Nephron progenitor cell (in vitro differentiated cells): ENCODE measurements at regions not wholly inside any gene's neighbourhood (a gene's known extent, or its start where the extent isn't known, plus 50 kb on each side); places are given as distances from the start of the nearest gene placed in this dataset.

Source experiments
- DNase-seq: peaks from one replicate; pipeline ENCODE4 v3.0.0; 2021
- H3K27ac Mint-ChIP-seq: 2 replicates; pipeline ENCODE4 v1.8.0; 2021; ENCODE audit warnings: mild to moderate bottlenecking, moderate library complexity, mixed read lengths
- H3K27me3 Mint-ChIP-seq: 2 replicates; pipeline ENCODE4 v1.8.0; 2021; ENCODE audit warnings: mild to moderate bottlenecking, low read depth, mixed read lengths; ENCODE audit not compliant: poor library complexity
- H3K36me3 Mint-ChIP-seq: 2 replicates; pipeline ENCODE4 v1.8.0; 2021; ENCODE audit warnings: low read depth, mixed read lengths
- H3K4me1 Mint-ChIP-seq: 2 replicates; pipeline ENCODE4 v1.8.0; 2021; ENCODE audit warnings: mixed read lengths
- H3K4me3 Mint-ChIP-seq: 2 replicates; pipeline ENCODE4 v1.8.0; 2021; ENCODE audit warnings: mild to moderate bottlenecking, moderate library complexity, mixed read lengths
- H3K9me3 Mint-ChIP-seq: 2 replicates; pipeline ENCODE4 v1.8.0; 2021; ENCODE audit warnings: mild to moderate bottlenecking, moderate library complexity, mixed read lengths
- CTCF ChIP-seq: fragments of 200-600 bp; sonication (generic); IDR thresholded peaks from 2 replicates; pipeline ENCODE4 v1.5.0; 2021; ENCODE audit warnings: antibody characterized with exemption

- H3K36me3 Mint-ChIP-seq: no peaks in the 10 kb centered on the region
- peaks cover 3% of the 10 kb centered on the region for H3K27me3 Mint-ChIP-seq
- no peak overlapping the region for H3K27ac Mint-ChIP-seq
- no peak for TF ChIP-seq CTCF
- no peak overlapping the region for H3K4me3 Mint-ChIP-seq
- peaks cover 5% of the 10 kb centered on the region for H3K9me3 Mint-ChIP-seq
- no peak for DNase-seq
- no peaks in the 10 kb centered on the region for H3K4me1 Mint-ChIP-seq
Observed at GRCh38 chr5:61754792-61755191, 422.7 kb downstream of the ZSWIM6 start.

GRCh38 chr5:61755726-61756222 lies 423.7 kb downstream of the ZSWIM6 start:
- no peak for DNase-seq
- no peaks in the 10 kb centered on the region for H3K4me1 Mint-ChIP-seq
- no peak for TF ChIP-seq CTCF
- H3K36me3 Mint-ChIP-seq: no peaks in the 10 kb centered on the region
- peaks cover 3% of the 10 kb centered on the region for H3K9me3 Mint-ChIP-seq
- H3K4me3 Mint-ChIP-seq: no peak overlapping the region
- H3K27me3 Mint-ChIP-seq: peaks cover 2% of the 10 kb centered on the region
- no peak overlapping the region for H3K27ac Mint-ChIP-seq

GRCh38 chr5:61758711-61759110 lies 426.7 kb downstream of the ZSWIM6 start:
- H3K4me1 Mint-ChIP-seq: no peaks in the 10 kb centered on the region
- no peak for DNase-seq
- no peak overlapping the region for H3K4me3 Mint-ChIP-seq
- H3K36me3 Mint-ChIP-seq: no peaks in the 10 kb centered on the region
- peaks cover 28% of the 10 kb centered on the region for H3K9me3 Mint-ChIP-seq
- H3K27me3 Mint-ChIP-seq: no peaks in the 10 kb centered on the region
- no peak for TF ChIP-seq CTCF
- no peak overlapping the region for H3K27ac Mint-ChIP-seq

- peaks cover 5% of the 10 kb centered on the region for H3K27me3 Mint-ChIP-seq
- no peak for DNase-seq
- TF ChIP-seq CTCF: no peak
- no peak overlapping the region for H3K27ac Mint-ChIP-seq
- no peaks in the 10 kb centered on the region for H3K4me1 Mint-ChIP-seq
- H3K36me3 Mint-ChIP-seq: no peaks in the 10 kb centered on the region
- no peak overlapping the region for H3K4me3 Mint-ChIP-seq
- H3K9me3 Mint-ChIP-seq: peaks cover 27% of the 10 kb centered on the region
Observed at GRCh38 chr5:61765471-61765870, 433.4 kb downstream of the ZSWIM6 start.

- no peaks in the 10 kb centered on the region for H3K4me1 Mint-ChIP-seq
- peak overlapping the region; percentile 39 for H3K27ac Mint-ChIP-seq
- TF ChIP-seq CTCF: no peak
- H3K9me3 Mint-ChIP-seq: peaks cover 23% of the 10 kb centered on the region
- H3K4me3 Mint-ChIP-seq: no peak overlapping the region
- no peak for DNase-seq
- H3K27me3 Mint-ChIP-seq: peaks cover 5% of the 10 kb centered on the region
- H3K36me3 Mint-ChIP-seq: no peaks in the 10 kb centered on the region
Observed at GRCh38 chr5:61766141-61766540, 434.1 kb downstream of the ZSWIM6 start.

GRCh38 chr5:61767231-61768080 lies 435.4 kb downstream of the ZSWIM6 start:
- TF ChIP-seq CTCF: no peak
- H3K4me1 Mint-ChIP-seq: no peaks in the 10 kb centered on the region
- H3K4me3 Mint-ChIP-seq: no peak overlapping the region
- H3K27ac Mint-ChIP-seq: no peak overlapping the region
- DNase-seq: no peak
- H3K27me3 Mint-ChIP-seq: peaks cover 9% of the 10 kb centered on the region
- H3K36me3 Mint-ChIP-seq: no peaks in the 10 kb centered on the region
- H3K9me3 Mint-ChIP-seq: peaks cover 11% of the 10 kb centered on the region
